ENCODE measurements at regions not wholly inside any gene's neighbourhood (a gene's known extent, or its start where the extent isn't known, plus 50 kb on each side); places are given as distances from the start of the nearest gene placed in this dataset.

GRCh38 chr3:21036888-21037287, 714.1 kb downstream of the ZNF385D start:
- DNase-seq (ENCODE audit: low spot score in 2 of 2), result no peak

DNA sequence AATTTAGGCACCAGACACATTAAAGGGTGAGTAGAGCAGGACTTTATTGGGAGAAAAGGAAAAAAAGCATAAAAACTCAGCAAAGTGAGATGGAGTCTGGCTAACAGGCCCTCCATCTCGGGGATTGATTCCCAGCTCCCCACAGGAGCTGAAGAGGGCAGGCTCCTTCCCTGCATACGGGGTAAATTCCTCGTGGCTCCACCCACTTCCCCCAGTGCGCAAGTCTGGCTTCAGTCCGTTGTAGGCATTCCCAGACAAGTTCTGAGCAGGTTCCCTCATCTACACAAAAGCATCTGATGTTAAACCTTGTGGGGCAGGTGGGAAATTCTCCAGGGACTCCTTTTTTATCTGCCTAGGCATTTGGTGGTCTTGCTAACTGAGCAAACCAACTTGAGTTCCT, 722.6 kb downstream of the ZNF385D start:
- TF ChIP-seq CTCF (IDR thresholded peaks at IDR 0.05), result no peak
- no peak for DNase-seq (ENCODE audit: low spot score in 2 of 2)
- H3K27me3 ChIP-seq, result no peaks in the 10 kb centered on the region
- no peaks in the 10 kb centered on the region for H3K9me3 ChIP-seq
- H3K36me3 ChIP-seq, result no peaks in the 10 kb centered on the region
- intact Hi-C loops (cut with DNase I), result no loop called here
- no peaks in the 10 kb centered on the region for H3K4me1 ChIP-seq
- no peak overlapping the region for H3K27ac ChIP-seq
- no peak overlapping the region for H3K4me3 ChIP-seq

More at GRCh38 chr3:21036888-21037287, 714.1 kb downstream of the ZNF385D start:
- no peak overlapping the region for H3K27ac ChIP-seq
- no peaks in the 10 kb centered on the region for H3K4me1 ChIP-seq
- H3K9me3 ChIP-seq, result no peaks in the 10 kb centered on the region
- no peaks in the 10 kb centered on the region for H3K36me3 ChIP-seq
- H3K4me3 ChIP-seq, result no peak overlapping the region
- intact Hi-C loops (cut with DNase I), result no loop called here
- TF ChIP-seq CTCF (IDR thresholded peaks at IDR 0.05), result no peak
- no peaks in the 10 kb centered on the region for H3K27me3 ChIP-seq

GRCh38 chr3:21024563-21024962, 726.4 kb downstream of the ZNF385D start:
- Histone ChIP-seq H3K27ac (no peak overlapping the region), H3K36me3 (no peaks in the 10 kb centered on the region), H3K4me1 (no peaks in the 10 kb centered on the region), H3K9me3 (no peaks in the 10 kb centered on the region), H3K4me3 (no peak overlapping the region), H3K27me3 (no peaks in the 10 kb centered on the region)
- DNase-seq (ENCODE audit: low spot score in 2 of 2), result no peak
- TF ChIP-seq CTCF (IDR thresholded peaks at IDR 0.05), result no peak
- intact Hi-C loops (cut with DNase I), result no loop called here

- TF ChIP-seq CTCF (IDR thresholded peaks at IDR 0.05), result no peak
- intact Hi-C loops (cut with DNase I), result no loop called here
- no peak for DNase-seq (ENCODE audit: low spot score in 2 of 2)
These were observed 730.3 kb downstream of the ZNF385D start for GRCh38 chr3:21020681-21021080.

DNA sequence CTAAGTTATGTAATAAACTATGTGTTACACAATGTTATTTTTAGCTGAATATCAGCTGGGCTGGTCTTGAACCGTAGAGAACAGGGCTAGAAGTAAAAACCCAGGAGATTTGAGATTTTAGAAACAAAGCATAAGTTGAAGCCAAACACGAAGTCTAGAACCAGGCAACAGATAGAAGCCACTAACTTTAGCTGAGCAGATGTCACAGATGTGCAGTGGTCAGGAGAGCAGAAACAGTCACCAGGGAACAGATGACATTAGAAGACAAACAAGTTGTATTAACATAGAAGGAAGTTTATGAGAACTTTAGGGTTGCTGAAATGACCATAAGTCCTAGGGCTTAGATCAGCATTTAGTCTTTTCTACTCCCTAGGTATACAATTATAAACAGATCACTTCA, 731.0 kb downstream of the ZNF385D start:
- H3K4me3 ChIP-seq, result no peak overlapping the region
- H3K27ac ChIP-seq, result no peak overlapping the region
- no peaks in the 10 kb centered on the region for H3K4me1 ChIP-seq
- intact Hi-C loops (cut with DNase I), result no loop called here
- no peak for DNase-seq (ENCODE audit: low spot score in 2 of 2)
- TF ChIP-seq CTCF (IDR thresholded peaks at IDR 0.05), result no peak
- no peaks in the 10 kb centered on the region for H3K9me3 ChIP-seq
- H3K27me3 ChIP-seq, result no peaks in the 10 kb centered on the region
- H3K36me3 ChIP-seq, result no peaks in the 10 kb centered on the region

More at GRCh38 chr3:21020681-21021080, 730.3 kb downstream of the ZNF385D start:
- no peaks in the 10 kb centered on the region for H3K27me3 ChIP-seq
- H3K27ac ChIP-seq, result no peak overlapping the region
- H3K9me3 ChIP-seq, result no peaks in the 10 kb centered on the region
- H3K4me3 ChIP-seq, result no peak overlapping the region
- no peaks in the 10 kb centered on the region for H3K36me3 ChIP-seq
- no peaks in the 10 kb centered on the region for H3K4me1 ChIP-seq

All from ascending aorta (tissue), 2 donors.